Stimulated activated CD4-positive, alpha-beta T cell treated with anti-CD3 and anti-CD28 coated beads, Interleukin-12 subunit alpha, Interleukin-12 subunit beta, amount 100 ng/mL, for 4 hours (primary cell): ENCODE measurements at regions not wholly inside any gene's neighbourhood (a gene's known extent, or its start where the extent isn't known, plus 50 kb on each side); places are given as distances from the start of the nearest gene placed in this dataset.
"Not testable (repeated sequence)": the region's sequence is repeated elsewhere in the genome, so short reads cannot be mapped to it uniquely, and the experiment has no call there.

Experiments used
- DNase-seq: peaks from one replicate; pipeline ENCODE4 v3.0.0-alpha.2; 2020

GRCh38 chr6:56904068-56904467, 50.8 kb upstream of the BEND6 start:
- DNase-seq = no peak

DNA sequence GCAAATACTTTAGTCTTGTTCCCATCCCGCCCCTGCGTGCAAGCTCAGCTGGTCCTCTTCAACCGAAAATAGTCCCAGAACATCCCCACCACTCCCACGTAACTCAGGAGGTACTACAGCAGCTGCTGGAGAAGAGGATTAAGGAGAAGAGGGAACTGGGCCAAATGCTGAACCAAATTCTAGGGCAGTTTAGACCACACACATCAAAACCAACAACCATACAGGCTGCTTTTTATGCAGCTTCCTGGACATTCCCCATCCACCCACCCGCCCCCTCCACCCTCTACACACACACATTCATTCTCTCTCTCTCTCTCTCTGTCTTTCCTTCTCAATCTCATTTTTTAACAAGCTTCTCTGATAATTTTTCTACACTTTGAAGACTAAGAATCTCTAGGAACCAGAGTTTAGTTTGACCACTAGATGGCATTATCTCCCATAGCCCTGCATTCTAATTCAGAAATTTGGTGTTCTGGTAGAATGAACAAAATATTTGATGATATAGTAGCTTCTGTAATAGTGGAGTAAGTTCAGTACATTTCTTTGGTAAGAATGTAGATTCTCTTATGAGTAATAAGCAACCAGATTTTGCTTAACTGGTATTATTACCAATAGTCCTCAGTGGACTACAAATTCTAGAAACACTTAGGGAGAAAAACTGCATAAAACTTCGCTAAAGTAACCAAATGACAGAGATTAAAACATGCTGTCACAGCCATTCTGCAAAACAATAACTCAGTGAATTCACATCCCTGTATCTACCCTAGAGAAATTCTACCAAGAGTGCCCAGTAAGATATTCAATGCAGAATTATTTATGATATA, 52.1 kb upstream of the BEND6 start:
- no peak for DNase-seq

DNA sequence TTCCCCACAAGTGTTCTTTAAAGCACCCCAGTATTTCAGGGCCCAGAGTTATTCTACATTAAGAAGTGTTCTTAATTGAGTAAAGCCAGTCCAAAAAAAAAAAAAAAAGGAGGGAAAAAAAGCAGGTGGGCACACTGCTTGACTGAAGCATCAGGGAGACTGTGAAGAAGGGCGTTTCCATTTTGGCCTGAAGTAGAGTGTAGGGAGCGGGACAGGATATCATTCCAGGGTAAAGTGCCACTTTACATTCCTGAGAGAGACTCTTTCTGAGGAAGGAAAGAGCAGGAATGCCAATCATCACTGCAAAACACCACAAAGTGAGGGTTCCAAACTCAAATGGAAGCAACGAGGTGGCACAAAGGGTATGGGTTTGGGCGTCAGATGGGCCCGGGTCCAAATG, 54.1 kb upstream of the BEND6 start:
- no peak for DNase-seq

- DNase-seq = no peak
These were observed 55.2 kb upstream of the BEND6 start for GRCh38 chr6:56899753-56900152.

GRCh38 chr6:56899311-56899710, 55.6 kb upstream of the BEND6 start:
- no peak for DNase-seq

GRCh38 chr6:56897789-56898529, 56.9 kb upstream of the BEND6 start:
- no peak for DNase-seq

- DNase-seq = no peak
These were observed 63.2 kb upstream of the BEND6 start for GRCh38 chr6:56891754-56892153.

DNA sequence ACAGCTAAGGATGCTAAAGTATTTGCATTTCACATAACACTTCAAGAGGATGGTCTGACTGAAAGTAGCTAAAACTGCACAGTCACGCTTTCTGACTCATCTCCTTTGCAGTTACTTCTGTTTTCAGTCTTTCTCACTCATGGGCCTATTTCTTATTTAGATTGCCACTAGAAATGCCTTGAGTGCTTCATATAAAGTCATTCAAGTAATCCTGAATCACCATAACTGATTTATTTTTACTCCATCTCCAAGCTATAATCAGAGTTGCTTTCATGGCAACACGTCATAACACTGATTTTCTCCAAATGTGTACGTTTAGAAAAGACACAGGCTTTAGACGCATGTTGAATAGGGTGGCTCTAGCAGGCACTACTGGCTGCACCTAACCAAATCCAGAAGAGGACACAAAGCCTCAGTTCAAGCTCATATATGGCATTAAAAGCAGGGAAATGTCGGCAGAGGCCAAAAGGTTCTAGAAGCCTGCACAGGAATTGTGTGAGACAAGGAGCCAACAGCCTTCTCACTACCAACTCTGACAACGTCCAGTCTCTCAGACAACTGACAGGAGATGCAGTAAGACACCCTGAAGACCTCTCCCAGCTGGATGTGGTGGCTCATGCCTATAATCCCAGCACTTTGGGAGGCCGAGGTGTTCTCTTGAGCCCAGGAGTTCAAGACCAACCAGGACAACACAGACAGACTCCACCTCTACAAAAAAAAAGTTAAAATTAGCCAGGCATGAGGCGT, 64.1 kb upstream of the BEND6 start:
- DNase-seq = no peak

DNA sequence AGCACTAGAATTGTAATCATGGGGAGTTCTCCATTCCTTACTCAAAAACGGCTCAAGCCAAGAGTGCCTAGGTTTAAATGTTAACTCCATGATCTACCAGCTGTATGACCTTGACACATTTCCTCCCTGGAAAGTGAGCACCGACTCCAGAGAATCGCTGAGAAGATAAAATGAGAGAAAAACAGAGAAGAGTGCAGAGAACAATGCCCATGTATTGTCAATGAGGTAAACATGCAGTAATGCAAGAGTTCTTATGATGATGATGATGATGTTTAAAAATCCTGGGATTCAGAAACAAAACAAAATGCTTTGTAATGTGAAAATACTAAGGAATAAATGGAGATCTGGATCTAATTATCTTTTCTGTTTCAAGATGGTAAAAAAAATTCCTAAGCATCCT, 64.8 kb upstream of the BEND6 start:
- DNase-seq = no peak

GRCh38 chr6:56889492-56889891, 65.4 kb upstream of the BEND6 start:
- DNase-seq = no peak

GRCh38 chr6:56888687-56889086, 66.2 kb upstream of the BEND6 start:
- DNase-seq = no peak

DNA sequence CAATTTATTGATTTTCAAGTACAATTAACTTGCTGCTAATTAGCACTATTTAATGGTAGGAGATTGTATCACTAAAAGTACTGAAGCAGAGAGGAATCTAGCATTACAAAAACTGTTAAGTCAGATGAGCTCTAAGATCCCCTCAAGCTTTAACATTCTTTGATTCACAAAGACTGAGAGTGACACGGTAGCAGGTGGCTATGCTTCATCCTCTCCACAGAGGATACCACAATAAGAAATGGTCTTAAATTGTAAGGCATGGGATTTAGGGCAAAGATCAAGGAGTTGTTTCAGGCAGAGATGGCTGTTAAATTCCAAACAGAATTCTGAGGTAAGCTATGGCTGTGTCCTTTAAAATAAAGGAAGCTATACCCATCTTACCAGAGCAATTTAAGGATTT, 67.8 kb upstream of the BEND6 start:
- no peak for DNase-seq

- DNase-seq = no peak
These were observed 77.0 kb upstream of the BEND6 start for GRCh38 chr6:56877922-56878321.

DNA sequence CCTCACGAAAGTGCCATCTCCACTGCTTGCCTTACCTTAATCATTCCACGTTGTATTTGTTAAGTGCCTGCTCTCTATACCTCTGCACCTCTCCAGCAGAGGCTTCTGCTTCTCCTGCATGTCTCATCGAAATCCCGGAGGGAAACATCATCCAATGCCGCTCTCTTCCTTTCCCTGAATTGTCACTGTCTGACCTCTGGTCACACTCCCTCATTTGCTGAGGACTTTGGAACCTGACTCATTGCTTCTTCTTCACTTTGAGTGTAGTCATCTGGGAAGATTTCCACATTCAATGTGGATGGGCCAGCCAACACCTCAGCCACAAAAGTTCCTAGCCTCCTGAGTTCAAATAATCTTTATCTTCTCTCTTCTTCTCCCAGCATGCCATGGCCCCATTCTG, 78.9 kb upstream of the BEND6 start:
- no peak for DNase-seq

DNA sequence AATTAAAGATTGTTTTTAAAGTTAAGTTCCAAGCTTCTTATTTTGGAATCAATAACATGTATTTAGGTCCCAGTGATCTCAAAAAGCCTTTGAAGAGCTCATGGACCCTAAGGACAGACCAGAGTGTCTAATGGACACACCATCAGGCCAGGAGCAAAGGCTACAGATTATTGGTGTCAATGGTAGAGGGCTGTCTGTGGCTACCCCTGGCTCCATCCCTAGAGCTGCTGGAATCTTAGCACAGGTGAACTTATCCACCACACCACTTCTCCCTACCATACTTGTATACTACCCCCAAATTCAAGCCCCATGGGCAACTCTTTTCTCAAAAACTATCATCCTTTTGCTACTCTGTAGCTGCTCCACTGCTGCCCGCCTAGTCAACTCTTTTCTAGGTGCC, 79.4 kb upstream of the BEND6 start:
- DNase-seq = no peak

DNA sequence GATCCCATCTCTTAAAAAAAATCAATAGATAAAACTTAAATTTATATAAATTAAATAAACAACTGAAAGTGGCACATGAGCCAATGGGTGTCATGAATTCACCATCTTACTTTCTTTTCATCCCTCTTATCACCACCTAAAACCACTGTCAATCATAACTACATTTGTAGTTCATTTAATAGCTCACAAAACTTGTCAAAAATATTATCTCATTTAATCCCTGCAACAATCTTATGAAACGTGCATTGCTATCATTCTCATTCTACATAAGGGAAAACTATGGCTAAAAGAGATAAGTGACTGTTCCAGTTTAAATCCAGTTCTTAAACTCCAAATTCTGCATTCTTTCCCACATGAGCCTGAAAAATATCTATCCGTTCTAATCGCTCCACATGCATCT, 80.6 kb upstream of the BEND6 start:
- no peak for DNase-seq

DNA sequence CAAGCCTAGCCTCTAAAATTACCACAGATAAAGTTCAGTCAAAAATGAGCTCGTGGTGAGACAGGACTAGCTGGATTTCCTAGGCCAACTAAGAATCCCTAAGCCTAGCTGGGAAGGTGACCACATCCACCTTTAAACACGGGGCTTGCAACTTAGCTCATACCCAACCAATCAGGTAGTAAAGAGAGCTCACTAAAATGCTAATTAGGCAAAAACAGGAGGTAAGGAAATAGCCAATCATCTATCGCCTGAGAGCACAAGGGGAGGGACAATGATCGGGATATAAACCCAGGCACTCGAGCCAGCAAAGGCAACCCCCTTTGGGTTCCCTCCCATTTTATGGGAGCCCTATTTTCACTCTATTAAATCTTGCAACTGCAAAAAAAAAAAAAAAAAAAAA, 84.9 kb upstream of the BEND6 start:
- DNase-seq = not testable (repeated sequence)

GRCh38 chr6:56869346-56869745, 85.6 kb upstream of the BEND6 start:
- no peak for DNase-seq

GRCh38 chr6:56868687-56869086, 86.2 kb upstream of the BEND6 start:
- no peak for DNase-seq

DNA sequence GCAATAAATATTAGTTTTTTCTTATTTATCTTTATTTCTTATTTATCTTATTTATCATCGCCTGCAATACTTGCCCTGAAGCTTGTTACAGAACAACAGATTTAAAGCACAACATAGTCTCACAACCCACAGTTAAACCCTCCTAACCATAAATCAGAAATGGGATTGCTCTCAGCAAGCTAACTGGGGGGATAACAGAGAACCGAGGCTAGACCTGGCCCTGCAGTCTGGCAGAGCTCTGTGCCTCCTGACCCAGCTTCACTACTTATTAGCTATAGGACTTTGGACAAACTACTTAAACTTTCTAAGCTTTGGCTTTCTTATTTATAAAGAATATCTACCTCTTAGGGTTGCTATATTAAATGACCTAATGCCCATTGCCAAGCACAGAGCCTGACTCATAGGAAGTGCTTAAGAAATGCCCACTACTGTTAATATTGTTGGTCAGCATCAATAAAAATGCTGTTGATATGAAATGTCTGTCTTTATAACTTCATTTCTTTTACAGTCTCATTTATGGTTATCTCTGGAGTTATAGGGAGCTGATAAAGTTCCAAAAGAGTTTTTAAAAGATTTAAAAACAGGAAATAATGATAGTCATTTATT, 87.9 kb upstream of the BEND6 start:
- DNase-seq = no peak

DNA sequence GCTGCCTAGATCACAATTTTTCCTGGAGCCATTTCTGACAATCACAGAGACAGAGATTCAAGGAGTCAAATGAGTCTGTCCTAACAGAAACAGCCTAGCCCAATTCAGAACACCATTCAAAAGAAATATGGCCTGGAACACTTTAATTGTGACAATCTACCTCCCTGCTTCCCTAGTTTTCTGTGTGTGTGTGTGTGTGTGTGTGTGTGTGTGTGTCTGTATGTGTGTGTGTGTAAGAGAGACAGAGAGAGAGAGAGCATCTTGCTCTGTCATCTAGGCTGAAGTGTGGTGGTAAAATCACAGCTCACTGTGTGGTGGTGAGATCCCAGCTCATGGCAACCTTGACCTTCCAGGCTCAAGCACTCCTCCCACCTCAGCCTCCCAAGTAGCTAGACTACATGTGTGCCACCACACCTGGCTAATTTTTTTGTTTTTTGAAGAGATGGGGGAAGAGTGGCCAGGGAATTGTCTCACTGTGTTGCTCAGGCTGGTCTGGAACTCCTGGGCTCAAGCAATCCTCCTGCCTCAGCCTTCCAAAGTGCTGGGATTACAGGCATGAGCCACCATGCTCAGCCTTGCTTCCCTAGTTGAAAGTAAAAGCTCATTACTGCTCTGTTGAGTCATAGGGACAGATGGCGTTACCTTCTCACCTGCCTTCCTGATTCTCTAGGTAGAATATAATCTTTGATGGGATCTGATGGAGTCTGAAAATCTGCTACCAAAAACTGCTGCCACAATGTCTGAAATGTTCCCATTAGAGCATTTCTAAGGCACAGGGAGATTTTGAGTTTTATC, 89.6 kb upstream of the BEND6 start:
- no peak for DNase-seq

- DNase-seq = no peak
These were observed 90.7 kb upstream of the BEND6 start for GRCh38 chr6:56864171-56864616.
